PC-3 (cell line): ENCODE measurements at regions not wholly inside any gene's neighbourhood (a gene's known extent, or its start where the extent isn't known, plus 50 kb on each side); places are given as distances from the start of the nearest gene placed in this dataset.

Experiments used
- CTCF ChIP-seq: fragments of 300-600 bp; sonication (generic); conservative IDR thresholded peaks from 2 replicates; pipeline ENCODE4 v1.5.1; 2017; ENCODE audit warnings: antibody characterized with exemption, low read depth, mild to moderate bottlenecking, low read length
- EZH2 ChIP-seq: fragments of 300-600 bp; sonication (generic); IDR thresholded peaks from one replicate; pipeline ENCODE4 v1.6.1; 2017; ENCODE audit warnings: antibody characterized with exemption, mild to moderate bottlenecking, low read length; ENCODE audit not compliant: unreplicated experiment
- EZH2phosphoT487 ChIP-seq: fragments of 300-600 bp; sonication (generic); IDR thresholded peaks from 2 replicates; pipeline ENCODE4 v1.6.1; 2018; ENCODE audit warnings: mild to moderate bottlenecking, antibody characterized with exemption, low read length, borderline replicate concordance

- TF ChIP-seq CTCF (no peak), EZH2phosphoT487 (no peak), EZH2 (no peak)
Observed at GRCh38 chr9:118729981-118730380, 639.3 kb downstream of the BRINP1 start.
